Activated T-cell treated with anti-CD3 and anti-CD28 coated beads for 4 hours (primary cell): ENCODE measurements at regions not wholly inside any gene's neighbourhood (a gene's known extent, or its start where the extent isn't known, plus 50 kb on each side); places are given as distances from the start of the nearest gene placed in this dataset.
"Not testable (repeated sequence)": the region's sequence is repeated elsewhere in the genome, so short reads cannot be mapped to it uniquely, and the experiment has no call there.

Source experiments
- DNase-seq: peaks from one replicate; pipeline ENCODE4 v3.0.0-alpha.2; 2020

DNA sequence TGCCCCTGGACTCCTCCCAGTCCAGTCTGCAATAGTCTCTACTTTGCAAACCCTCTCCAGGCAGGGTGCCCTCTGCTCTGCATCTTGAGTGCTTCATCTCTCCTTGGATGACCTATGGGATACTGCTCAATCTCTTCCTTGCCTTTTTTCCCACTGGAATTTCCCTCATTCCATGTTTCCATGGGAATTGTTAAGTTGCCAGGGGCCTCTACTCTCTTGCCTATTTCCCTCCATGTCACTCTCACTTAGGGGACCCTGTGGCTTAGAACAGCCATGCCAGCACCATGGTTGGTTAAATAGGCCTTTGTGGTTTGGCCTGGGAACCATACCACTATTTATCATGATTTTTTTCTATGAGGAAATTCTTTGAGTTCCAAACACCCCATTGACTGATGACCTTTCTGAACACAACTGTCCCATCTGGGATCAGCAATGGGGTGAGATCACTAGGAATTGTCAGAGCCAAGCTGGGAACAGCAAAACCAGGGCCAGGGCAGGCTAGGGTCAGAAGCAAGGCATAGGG, 91.4 kb upstream of the RBMS1 start:
- DNase-seq = no peak

- no peak for DNase-seq
Observed at GRCh38 chr2:160590664-160591063, 97.1 kb upstream of the RBMS1 start.

DNA sequence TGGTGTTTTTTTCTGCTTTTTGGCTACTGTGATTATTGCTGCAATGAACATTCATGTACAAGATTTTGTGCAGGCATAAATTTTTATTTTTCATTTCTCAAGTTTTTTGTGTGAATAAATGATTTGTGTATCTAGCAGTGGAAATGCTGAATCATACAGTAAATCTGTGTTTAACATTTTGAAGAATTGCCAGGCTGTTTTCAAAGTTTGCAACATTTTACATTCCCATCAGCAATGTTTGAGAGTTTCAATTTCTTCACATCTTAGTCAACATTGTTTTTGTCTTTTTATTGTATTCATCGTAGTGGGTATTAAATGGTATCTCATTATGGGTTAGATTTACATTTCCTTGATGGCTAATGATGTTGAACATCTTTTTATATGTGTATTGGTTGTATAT, 98.8 kb upstream of the RBMS1 start:
- no peak for DNase-seq

GRCh38 chr2:160592993-160593392, 99.4 kb upstream of the RBMS1 start:
- no peak for DNase-seq

GRCh38 chr2:160596441-160596840, 102.8 kb upstream of the RBMS1 start:
- no peak for DNase-seq

DNA sequence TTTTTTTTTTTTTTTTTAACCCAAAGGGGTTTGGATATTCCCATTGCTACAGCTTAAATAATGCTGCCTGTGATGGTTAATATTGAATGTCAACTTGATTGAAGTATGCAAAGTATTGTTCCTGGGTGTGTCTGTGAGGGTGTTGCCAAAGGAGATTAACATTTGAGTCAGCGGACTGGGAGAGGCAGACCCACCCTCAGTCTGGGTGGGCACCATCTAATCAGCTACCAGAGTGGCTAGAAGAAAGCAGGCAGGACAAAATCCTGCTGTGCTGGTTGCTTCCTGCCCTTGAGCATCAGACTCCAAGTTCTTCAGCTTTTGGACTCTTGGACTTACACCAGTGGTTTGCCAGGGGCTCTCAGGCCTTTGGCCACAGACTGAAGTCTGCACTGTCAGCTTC, 106.8 kb upstream of the RBMS1 start:
- not testable (repeated sequence) for DNase-seq

DNA sequence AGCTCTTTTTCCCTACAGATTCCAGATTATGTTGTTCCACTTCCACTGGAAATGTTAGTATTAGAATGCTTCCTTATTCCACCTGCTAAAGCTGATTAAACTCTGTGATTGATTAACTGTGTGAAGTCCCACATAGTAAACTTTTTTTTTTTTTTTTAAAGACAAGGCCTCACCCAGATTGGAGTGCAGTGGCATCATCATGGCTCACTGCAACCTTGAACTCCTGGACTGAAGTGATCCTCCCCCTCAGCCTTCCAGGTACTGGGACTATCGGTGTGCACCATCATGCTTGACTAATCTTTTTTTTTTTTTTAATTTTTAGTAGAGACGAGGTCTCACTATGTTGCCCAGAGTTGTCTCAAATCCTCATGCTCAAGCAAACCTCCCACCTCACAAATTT, 108.5 kb upstream of the RBMS1 start:
- DNase-seq = no peak

DNA sequence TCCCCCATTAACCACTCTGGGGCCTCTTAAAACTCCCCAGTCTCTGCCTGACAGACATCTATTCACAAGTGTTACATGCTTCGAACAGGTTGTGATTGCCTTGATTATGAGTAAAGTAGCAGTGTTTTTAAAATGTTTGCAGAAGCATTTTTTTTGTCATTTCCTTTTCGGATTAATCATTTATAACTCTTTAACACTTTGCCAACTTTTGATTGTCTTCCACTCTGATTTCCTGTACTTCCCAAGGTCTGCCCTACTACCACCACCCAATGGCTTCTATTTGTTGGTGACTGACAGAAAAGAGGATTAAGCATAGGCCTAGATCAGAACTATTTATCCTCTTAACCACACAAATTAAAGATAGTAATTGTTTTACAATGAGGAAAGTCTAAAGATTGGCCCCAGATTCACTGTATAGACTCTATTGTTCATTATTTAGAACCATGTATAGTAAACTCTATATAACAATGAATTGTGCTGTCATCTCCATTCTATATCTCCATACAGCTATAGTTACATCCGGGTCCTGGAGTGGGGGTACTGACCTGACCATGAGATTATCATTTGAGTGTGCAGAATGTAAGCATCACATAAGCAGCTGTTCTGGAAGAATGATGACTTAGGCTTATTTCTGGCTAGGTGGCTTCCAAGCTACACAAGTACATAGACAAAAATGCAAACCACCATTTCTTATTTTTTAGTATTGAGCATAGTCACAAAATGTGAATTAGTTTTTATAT, 110.3 kb upstream of the RBMS1 start:
- DNase-seq = no peak

GRCh38 chr2:160606341-160606740, 112.7 kb upstream of the RBMS1 start:
- no peak for DNase-seq

DNA sequence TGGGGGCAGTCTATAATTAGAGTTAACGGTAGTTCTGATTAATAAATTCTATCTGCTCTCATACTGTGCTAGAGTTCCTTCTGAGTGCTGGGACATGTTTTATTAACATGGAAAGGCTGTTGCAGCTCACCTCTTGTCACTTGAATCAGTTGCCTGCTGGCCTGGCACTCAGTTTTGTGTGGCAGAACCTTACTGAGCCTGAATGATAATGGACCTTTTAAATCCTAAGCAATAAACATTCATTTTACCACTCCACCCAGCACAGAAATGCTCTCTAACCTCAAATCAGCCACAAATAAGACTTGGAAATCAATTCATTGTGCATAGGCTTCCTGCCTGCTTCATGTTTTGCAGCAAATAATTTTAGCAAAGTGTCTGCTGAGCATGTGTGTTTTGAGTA, 115.0 kb upstream of the RBMS1 start:
- DNase-seq = no peak

- DNase-seq = no peak
Observed at GRCh38 chr2:160609346-160609745, 115.7 kb upstream of the RBMS1 start.

DNA sequence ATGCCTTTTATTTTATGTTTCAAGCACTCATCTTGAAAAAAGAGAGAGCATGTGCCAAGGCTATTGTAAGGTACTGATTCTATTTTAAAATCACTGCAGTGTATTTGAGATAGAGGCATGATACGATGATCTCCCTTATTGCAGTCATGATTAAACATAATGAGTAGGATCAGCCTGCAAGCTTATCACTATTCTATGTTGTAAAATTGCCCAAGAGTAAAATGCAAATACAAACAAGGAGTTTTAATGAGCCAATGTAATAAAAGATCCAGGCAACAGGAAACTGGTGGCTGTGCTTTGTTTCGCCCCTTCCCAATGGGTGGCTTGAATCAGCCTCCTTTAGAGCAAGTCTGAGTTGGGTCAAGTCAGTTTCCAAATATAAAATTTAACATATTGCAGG, 116.4 kb upstream of the RBMS1 start:
- DNase-seq = no peak

GRCh38 chr2:160612266-160612856, 118.8 kb upstream of the RBMS1 start:
- no peak for DNase-seq

GRCh38 chr2:160613466-160614153, 120.0 kb upstream of the RBMS1 start:
- DNase-seq = no peak

GRCh38 chr2:160614391-160614790, 120.8 kb upstream of the RBMS1 start:
- no peak for DNase-seq

DNA sequence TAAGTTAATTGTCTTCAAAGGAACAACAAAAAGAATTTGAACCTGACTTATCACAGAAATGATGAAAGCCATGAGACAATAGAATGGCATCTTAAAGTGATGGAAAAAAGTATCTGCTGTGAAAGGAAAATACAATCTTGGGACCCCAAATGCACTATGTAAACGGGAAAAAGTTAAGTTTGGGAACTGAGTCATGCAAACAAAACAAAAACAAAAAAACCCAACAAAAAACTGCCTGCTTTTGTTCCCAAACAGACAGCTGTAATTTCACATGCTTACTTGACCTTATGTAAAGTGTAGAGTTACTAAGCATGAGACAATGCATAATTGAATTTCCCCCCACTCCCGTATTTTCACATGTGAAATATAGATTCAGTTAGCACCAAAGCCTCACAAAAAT, 122.1 kb upstream of the RBMS1 start:
- no peak for DNase-seq

DNA sequence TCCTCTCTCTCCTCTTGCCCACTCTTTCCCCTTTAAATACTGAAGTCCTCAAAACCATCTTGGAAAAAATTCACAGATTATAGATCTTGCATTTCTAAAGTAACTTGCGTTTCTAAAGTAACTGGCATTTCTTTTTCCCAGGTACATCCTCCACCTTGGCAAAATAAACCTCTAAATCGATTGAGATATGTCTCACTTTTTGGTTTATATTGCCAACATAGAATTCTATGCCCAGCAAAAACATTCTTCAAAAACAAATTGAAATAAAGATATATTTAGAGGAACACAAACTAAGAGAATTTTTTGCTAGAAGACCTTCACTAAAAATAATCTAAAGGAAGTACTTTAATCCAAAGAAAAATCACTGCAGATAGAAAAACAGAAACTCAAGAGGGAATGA, 122.5 kb upstream of the RBMS1 start:
- no peak for DNase-seq

DNA sequence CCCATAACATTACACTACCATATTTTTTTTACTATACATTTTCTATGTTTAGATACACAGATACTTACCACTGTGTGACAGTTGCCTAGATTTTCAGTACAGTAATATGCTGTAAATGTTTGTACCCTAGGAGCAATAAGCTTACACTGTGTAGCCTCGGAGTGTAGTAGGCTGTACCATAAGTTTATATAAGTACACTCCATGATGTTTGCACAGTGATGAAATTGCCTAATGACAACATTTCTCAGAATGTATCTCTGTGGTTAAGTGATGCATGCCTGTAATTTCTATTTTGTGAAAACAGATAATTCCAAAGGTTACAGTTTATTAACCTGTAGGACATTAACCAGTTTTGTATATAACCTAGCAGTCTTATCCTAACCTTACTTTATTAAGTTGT, 128.1 kb upstream of the RBMS1 start:
- no peak for DNase-seq

DNA sequence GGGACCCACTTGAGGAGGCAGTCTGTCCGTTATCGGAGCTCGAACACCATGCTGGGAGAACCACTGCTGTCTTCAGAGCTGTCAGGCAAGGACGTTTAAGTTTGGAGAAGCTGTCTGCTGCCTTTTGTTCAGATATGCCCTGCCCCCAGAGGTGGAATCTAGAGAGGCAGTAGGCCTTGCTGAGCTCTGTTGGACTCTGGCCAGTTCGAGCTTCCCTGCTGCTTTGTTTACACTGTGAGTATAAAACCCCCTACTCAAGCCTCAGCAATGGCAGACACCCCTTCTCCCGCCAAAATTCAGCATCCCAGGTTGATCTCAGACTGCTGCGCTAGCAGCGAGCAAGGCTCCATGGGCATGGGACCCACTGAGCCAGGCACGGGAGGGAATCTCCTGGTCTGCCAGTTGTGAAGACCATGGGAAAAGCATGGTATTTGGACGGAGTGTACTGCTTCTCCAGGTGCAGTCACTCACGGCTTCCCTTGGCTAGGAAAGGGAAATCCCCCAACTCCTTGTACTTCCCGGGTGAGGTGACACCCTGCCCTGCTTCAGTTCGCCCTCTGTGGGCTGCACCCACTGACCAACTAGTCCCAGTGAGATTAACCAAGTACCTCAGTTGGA, 134.5 kb upstream of the RBMS1 start:
- not testable (repeated sequence) for DNase-seq

DNA sequence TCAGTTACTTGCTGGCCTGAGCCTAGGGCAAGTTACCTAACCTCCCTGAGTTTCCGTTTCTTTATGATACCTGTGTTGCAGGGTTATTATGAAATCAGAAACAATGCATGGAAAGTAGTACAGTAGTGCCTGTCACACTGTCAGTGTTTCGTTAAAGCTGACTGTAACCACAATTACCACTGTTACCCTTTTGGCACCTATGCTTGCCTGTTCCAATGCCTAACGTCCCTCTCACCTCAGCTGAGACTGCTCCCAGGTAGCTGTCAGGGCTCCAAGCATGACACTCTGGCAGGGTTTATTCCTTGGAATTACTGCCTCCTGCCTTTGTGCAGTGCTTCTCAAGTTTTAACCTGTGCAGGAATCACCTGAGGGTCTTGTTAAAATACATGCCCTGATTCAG, 135.2 kb upstream of the RBMS1 start:
- DNase-seq = no peak

- no peak for DNase-seq
Observed at GRCh38 chr2:160630801-160631590, 137.4 kb upstream of the RBMS1 start.

DNA sequence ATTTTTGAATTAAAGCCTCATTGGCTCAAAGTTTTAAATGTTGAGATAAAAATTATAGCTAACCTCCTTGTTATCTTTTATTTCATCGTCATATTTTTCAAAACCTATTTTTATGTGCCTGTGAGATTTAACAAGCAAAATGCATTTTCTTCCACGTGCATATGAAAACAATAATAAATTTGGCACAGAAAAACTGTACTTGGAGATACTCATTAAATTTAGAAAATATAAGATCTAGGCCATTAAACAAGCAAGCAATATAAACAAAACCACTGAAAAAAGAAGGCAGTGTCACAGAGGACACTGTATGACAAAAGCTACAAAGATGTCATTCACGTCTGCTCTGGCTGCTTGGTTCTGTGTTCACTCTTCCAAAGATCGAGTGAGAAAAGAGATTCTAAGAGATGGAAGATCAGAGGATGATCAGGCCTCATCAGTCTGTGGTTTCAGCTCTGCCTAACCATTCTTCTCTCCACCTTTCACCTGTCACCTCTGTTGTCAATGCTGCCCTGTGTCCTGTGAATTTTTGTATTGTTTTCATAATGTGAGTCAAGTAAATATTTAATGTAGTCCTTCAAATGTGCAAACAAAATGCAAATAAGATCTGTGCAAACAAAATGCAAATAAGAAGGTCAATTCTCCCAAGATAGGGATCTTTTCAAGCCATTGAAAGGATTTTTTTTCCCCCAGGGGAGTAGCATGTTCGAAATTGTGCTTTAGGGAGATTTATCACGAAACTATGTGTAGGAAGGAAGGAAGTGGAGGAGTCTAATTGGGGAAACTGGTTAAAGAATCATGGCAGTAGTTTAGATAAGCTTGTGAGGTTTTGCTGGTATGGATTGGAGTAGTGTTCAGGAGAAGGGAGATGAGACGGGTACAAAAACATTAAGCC, 138.7 kb upstream of the RBMS1 start:
- DNase-seq = no peak
